Activated T-helper 1 cell treated with anti-CD3 and anti-CD28 coated beads, Interleukin-12 subunit alpha, Interleukin-12 subunit beta, Interleukin-2, Interleukin-4 antibody, amounts not matched to agents 30 ng/mL and 10 ng/mL and 1 ng/mL, durations not matched to agents 14 hours and 24 hours and 36 hours (primary cell): ENCODE measurements at regions not wholly inside any gene's neighbourhood (a gene's known extent, or its start where the extent isn't known, plus 50 kb on each side); places are given as distances from the start of the nearest gene placed in this dataset.
"Not testable (repeated sequence)": the region's sequence is repeated elsewhere in the genome, so short reads cannot be mapped to it uniquely, and the experiment has no call there.

Experiments
- DNase-seq: peaks from one replicate; pipeline ENCODE4 v3.0.0; 2021; ENCODE audit warnings: low spot score
- H3K27ac Mint-ChIP-seq: one replicate; pipeline ENCODE4 v1.8.0; 2021; ENCODE audit warnings: mild to moderate bottlenecking, mixed read lengths
- H3K27me3 Mint-ChIP-seq: one replicate; pipeline ENCODE4 v1.8.0; 2022; ENCODE audit warnings: mild to moderate bottlenecking, moderate library complexity, mixed read lengths; ENCODE audit not compliant: insufficient read depth
- H3K36me3 Mint-ChIP-seq: one replicate; pipeline ENCODE4 v1.8.0; 2021; ENCODE audit warnings: low read depth, mixed read lengths
- H3K4me1 Mint-ChIP-seq: one replicate; pipeline ENCODE4 v1.8.0; 2021; ENCODE audit warnings: low read depth, mixed read lengths
- H3K4me3 Mint-ChIP-seq: one replicate; pipeline ENCODE4 v1.8.0; 2021; ENCODE audit warnings: mild to moderate bottlenecking, moderate library complexity, mixed read lengths
- H3K9me3 Mint-ChIP-seq: one replicate; pipeline ENCODE4 v1.8.0; 2021; ENCODE audit warnings: mixed read lengths
- intact Hi-C: fragments of 100-400 bp; cut with micrococcal nuclease; formaldehyde crosslinking; loops from one replicate; pipeline ENCODE4 v1.15.1; 2024

GRCh38 chr3:63096248-63097058 lies 181.7 kb upstream of the SYNPR start:
- no peak for DNase-seq
- Mint-ChIP-seq H3K4me1 (no peaks in the 10 kb centered on the region), H3K27me3 (peaks cover 2% of the 10 kb centered on the region), H3K27ac (no peak overlapping the region), H3K4me3 (no peak overlapping the region), H3K36me3 (no peaks in the 10 kb centered on the region), H3K9me3 (peaks cover 19% of the 10 kb centered on the region)
- intact Hi-C loops, result no loop called here

- Mint-ChIP-seq H3K4me3 (no peak overlapping the region), H3K9me3 (peaks cover 19% of the 10 kb centered on the region), H3K4me1 (no peaks in the 10 kb centered on the region), H3K27ac (no peak overlapping the region), H3K27me3 (no peaks in the 10 kb centered on the region), H3K36me3 (no peaks in the 10 kb centered on the region)
- intact Hi-C loops, result no loop called here
- DNase-seq, result no peak
Measured at GRCh38 chr3:63097396-63097795, 180.7 kb upstream of the SYNPR start.

GRCh38 chr3:63116922-63117321 lies 161.2 kb upstream of the SYNPR start:
- Mint-ChIP-seq H3K4me1 (no peaks in the 10 kb centered on the region), H3K27me3 (no peaks in the 10 kb centered on the region), H3K9me3 (peaks cover 3% of the 10 kb centered on the region), H3K4me3 (no peak overlapping the region), H3K27ac (no peak overlapping the region), H3K36me3 (no peaks in the 10 kb centered on the region)
- intact Hi-C loops, result no loop called here
- no peak for DNase-seq

- Mint-ChIP-seq H3K27ac (no peak overlapping the region), H3K27me3 (no peaks in the 10 kb centered on the region), H3K4me1 (no peaks in the 10 kb centered on the region), H3K4me3 (no peak overlapping the region), H3K9me3 (no peaks in the 10 kb centered on the region), H3K36me3 (no peaks in the 10 kb centered on the region)
- intact Hi-C loops, result no loop called here
- DNase-seq, result no peak
Measured at GRCh38 chr3:63124090-63124489, 154.0 kb upstream of the SYNPR start.

- intact Hi-C loops, result no loop called here
- no peak overlapping the region for H3K27ac Mint-ChIP-seq
- DNase-seq, result no peak
- H3K36me3 Mint-ChIP-seq, result no peaks in the 10 kb centered on the region
- no peak overlapping the region for H3K4me3 Mint-ChIP-seq
- H3K27me3 Mint-ChIP-seq, result no peaks in the 10 kb centered on the region
- no peaks in the 10 kb centered on the region for H3K9me3 Mint-ChIP-seq
- H3K4me1 Mint-ChIP-seq, result no peaks in the 10 kb centered on the region
Measured at GRCh38 chr3:63126530-63126929, 151.6 kb upstream of the SYNPR start.

GRCh38 chr3:63128380-63128779 lies 149.7 kb upstream of the SYNPR start:
- no peak overlapping the region for H3K27ac Mint-ChIP-seq

GRCh38 chr3:63130625-63131024 lies 147.5 kb upstream of the SYNPR start:
- intact Hi-C loops, result no loop called here
- H3K4me1 Mint-ChIP-seq, result no peaks in the 10 kb centered on the region
- H3K27ac Mint-ChIP-seq, result no peak overlapping the region
- no peak overlapping the region for H3K4me3 Mint-ChIP-seq
- no peaks in the 10 kb centered on the region for H3K9me3 Mint-ChIP-seq
- DNase-seq, result no peak
- H3K36me3 Mint-ChIP-seq, result no peaks in the 10 kb centered on the region
- no peaks in the 10 kb centered on the region for H3K27me3 Mint-ChIP-seq

More at GRCh38 chr3:63128380-63128779, 149.7 kb upstream of the SYNPR start:
- H3K36me3 Mint-ChIP-seq, result no peaks in the 10 kb centered on the region
- H3K4me3 Mint-ChIP-seq, result no peak overlapping the region
- intact Hi-C loops, result no loop called here
- DNase-seq, result no peak
- H3K4me1 Mint-ChIP-seq, result no peaks in the 10 kb centered on the region
- H3K27me3 Mint-ChIP-seq, result no peaks in the 10 kb centered on the region
- H3K9me3 Mint-ChIP-seq, result no peaks in the 10 kb centered on the region

- H3K4me3 Mint-ChIP-seq, result no peak overlapping the region
- DNase-seq, result no peak
Measured at GRCh38 chr3:63132461-63133250, 145.5 kb upstream of the SYNPR start.

GRCh38 chr3:63135367-63135766 lies 142.7 kb upstream of the SYNPR start:
- no peak overlapping the region for H3K27ac Mint-ChIP-seq
- no peaks in the 10 kb centered on the region for H3K4me1 Mint-ChIP-seq
- H3K4me3 Mint-ChIP-seq, result no peak overlapping the region
- no peak for DNase-seq
- no peaks in the 10 kb centered on the region for H3K27me3 Mint-ChIP-seq
- H3K36me3 Mint-ChIP-seq, result no peaks in the 10 kb centered on the region
- no peaks in the 10 kb centered on the region for H3K9me3 Mint-ChIP-seq
- intact Hi-C loops, result no loop called here

More at GRCh38 chr3:63132461-63133250, 145.5 kb upstream of the SYNPR start:
- Mint-ChIP-seq H3K27me3 (no peaks in the 10 kb centered on the region), H3K36me3 (no peaks in the 10 kb centered on the region), H3K27ac (no peak overlapping the region), H3K4me1 (no peaks in the 10 kb centered on the region), H3K9me3 (no peaks in the 10 kb centered on the region)
- intact Hi-C loops, result no loop called here

GRCh38 chr3:63136249-63136648 lies 141.9 kb upstream of the SYNPR start:
- H3K4me3 Mint-ChIP-seq, H3K27ac Mint-ChIP-seq, H3K36me3 Mint-ChIP-seq, H3K4me1 Mint-ChIP-seq, intact Hi-C loops, DNase-seq, H3K27me3 Mint-ChIP-seq, H3K9me3 Mint-ChIP-seq: not testable (repeated sequence)

- Mint-ChIP-seq H3K27me3 (no peaks in the 10 kb centered on the region), H3K9me3 (peaks cover 6% of the 10 kb centered on the region), H3K27ac (no peak overlapping the region), H3K36me3 (no peaks in the 10 kb centered on the region), H3K4me3 (no peak overlapping the region), H3K4me1 (no peaks in the 10 kb centered on the region)
- intact Hi-C loops, result no loop called here
- DNase-seq, result no peak
Measured at GRCh38 chr3:63142681-63143080, 135.4 kb upstream of the SYNPR start.

GRCh38 chr3:63146154-63146553 lies 132.0 kb upstream of the SYNPR start:
- intact Hi-C loops, result no loop called here
- Mint-ChIP-seq H3K27ac (no peak overlapping the region), H3K36me3 (no peaks in the 10 kb centered on the region), H3K9me3 (peaks cover 6% of the 10 kb centered on the region), H3K4me1 (no peaks in the 10 kb centered on the region), H3K4me3 (no peak overlapping the region), H3K27me3 (no peaks in the 10 kb centered on the region)
- no peak for DNase-seq

- intact Hi-C loops, result no loop called here
- Mint-ChIP-seq H3K4me3 (no peak overlapping the region), H3K9me3 (no peaks in the 10 kb centered on the region), H3K27me3 (no peaks in the 10 kb centered on the region), H3K36me3 (no peaks in the 10 kb centered on the region), H3K4me1 (no peaks in the 10 kb centered on the region), H3K27ac (no peak overlapping the region)
- no peak for DNase-seq
Measured at GRCh38 chr3:63150880-63151279, 127.2 kb upstream of the SYNPR start.
